C4-2B (cell line): ENCODE measurements at regions not wholly inside any gene's neighbourhood (a gene's known extent, or its start where the extent isn't known, plus 50 kb on each side); places are given as distances from the start of the nearest gene placed in this dataset.

Source experiments
- CTCF ChIP-seq: fragments of 450-650 bp; conservative IDR thresholded peaks from 2 replicates; pipeline ENCODE4 v1.5.1; 2017; ENCODE audit warnings: mild to moderate bottlenecking
- ZFX ChIP-seq: fragments of 450-650 bp; IDR thresholded peaks from 2 replicates; pipeline ENCODE4 v1.6.1; 2017

GRCh38 chr18:59054496-59055287, 85.0 kb upstream of the SEC11C start:
- TF ChIP-seq CTCF, result no peak
- TF ChIP-seq ZFX, result no peak
